SK-N-SH (cell line): ENCODE measurements at regions not wholly inside any gene's neighbourhood (a gene's known extent, or its start where the extent isn't known, plus 50 kb on each side); places are given as distances from the start of the nearest gene placed in this dataset.

Experiments
- EP300 ChIP-seq, 2 experiments: IDR thresholded peaks; 2 replicates each; pipeline versions ENCODE4 v1.4.0 to v1.6.1; 2012; ENCODE audit warnings: borderline replicate concordance in 1 of 2, low read depth in 1 of 2, low read length in 1 of 2
- EZH2phosphoT487 ChIP-seq: fragments of 200-600 bp; sonication (generic); IDR thresholded peaks from 2 replicates; pipeline ENCODE4 v1.6.1; 2017; ENCODE audit warnings: low read depth, mixed run types, mild to moderate bottlenecking, antibody characterized with exemption, moderate library complexity, borderline replicate concordance
- GABPA ChIP-seq: IDR thresholded peaks from 2 replicates; pipeline ENCODE4 v1.4.0; 2012; ENCODE audit warnings: low read depth, mild to moderate bottlenecking
- SMC3 ChIP-seq: IDR thresholded peaks from 2 replicates; pipeline ENCODE4 v1.6.1; 2012; ENCODE audit warnings: low read depth, low read length, improper control_type of control experiment
- TCF12 ChIP-seq: IDR thresholded peaks from 2 replicates; pipeline ENCODE4 v1.4.0; 2012
- TF ChIP-seq, protein P1 (sequence below): fragments of 200-600 bp; sonication (generic); IDR thresholded peaks from 2 replicates; pipeline ENCODE4 v1.6.1; 2017; ENCODE audit warnings: antibody characterized with exemption, mild to moderate bottlenecking, moderate library complexity
- TF ChIP-seq, protein P2 (sequence below): fragments of 150-350 bp; IDR thresholded peaks from 2 replicates; pipeline ENCODE4 v1.6.1; 2016; ENCODE audit warnings: mild to moderate bottlenecking, low read depth, low read length

- TF ChIP-seq SMC3 (no peak), TCF12 (no peak), GABPA (no peak), EP300 (IDR thresholded peaks at IDR 0.05; ENCODE audit: borderline replicate concordance in 1 of 2, low read depth in 1 of 2, low read length in 1 of 2) (no peak), EZH2phosphoT487 (no peak)
- TF ChIP-seq, protein P1, sequence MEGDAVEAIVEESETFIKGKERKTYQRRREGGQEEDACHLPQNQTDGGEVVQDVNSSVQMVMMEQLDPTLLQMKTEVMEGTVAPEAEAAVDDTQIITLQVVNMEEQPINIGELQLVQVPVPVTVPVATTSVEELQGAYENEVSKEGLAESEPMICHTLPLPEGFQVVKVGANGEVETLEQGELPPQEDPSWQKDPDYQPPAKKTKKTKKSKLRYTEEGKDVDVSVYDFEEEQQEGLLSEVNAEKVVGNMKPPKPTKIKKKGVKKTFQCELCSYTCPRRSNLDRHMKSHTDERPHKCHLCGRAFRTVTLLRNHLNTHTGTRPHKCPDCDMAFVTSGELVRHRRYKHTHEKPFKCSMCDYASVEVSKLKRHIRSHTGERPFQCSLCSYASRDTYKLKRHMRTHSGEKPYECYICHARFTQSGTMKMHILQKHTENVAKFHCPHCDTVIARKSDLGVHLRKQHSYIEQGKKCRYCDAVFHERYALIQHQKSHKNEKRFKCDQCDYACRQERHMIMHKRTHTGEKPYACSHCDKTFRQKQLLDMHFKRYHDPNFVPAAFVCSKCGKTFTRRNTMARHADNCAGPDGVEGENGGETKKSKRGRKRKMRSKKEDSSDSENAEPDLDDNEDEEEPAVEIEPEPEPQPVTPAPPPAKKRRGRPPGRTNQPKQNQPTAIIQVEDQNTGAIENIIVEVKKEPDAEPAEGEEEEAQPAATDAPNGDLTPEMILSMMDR = no peak
- TF ChIP-seq, protein P2, sequence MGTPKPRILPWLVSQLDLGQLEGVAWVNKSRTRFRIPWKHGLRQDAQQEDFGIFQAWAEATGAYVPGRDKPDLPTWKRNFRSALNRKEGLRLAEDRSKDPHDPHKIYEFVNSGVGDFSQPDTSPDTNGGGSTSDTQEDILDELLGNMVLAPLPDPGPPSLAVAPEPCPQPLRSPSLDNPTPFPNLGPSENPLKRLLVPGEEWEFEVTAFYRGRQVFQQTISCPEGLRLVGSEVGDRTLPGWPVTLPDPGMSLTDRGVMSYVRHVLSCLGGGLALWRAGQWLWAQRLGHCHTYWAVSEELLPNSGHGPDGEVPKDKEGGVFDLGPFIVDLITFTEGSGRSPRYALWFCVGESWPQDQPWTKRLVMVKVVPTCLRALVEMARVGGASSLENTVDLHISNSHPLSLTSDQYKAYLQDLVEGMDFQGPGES = no peak
Observed at GRCh38 chr1:218571491-218571890, 226.4 kb downstream of the TGFB2 start.
